ENCODE measurements at regions not wholly inside any gene's neighbourhood (a gene's known extent, or its start where the extent isn't known, plus 50 kb on each side); places are given as distances from the start of the nearest gene placed in this dataset.

DNA sequence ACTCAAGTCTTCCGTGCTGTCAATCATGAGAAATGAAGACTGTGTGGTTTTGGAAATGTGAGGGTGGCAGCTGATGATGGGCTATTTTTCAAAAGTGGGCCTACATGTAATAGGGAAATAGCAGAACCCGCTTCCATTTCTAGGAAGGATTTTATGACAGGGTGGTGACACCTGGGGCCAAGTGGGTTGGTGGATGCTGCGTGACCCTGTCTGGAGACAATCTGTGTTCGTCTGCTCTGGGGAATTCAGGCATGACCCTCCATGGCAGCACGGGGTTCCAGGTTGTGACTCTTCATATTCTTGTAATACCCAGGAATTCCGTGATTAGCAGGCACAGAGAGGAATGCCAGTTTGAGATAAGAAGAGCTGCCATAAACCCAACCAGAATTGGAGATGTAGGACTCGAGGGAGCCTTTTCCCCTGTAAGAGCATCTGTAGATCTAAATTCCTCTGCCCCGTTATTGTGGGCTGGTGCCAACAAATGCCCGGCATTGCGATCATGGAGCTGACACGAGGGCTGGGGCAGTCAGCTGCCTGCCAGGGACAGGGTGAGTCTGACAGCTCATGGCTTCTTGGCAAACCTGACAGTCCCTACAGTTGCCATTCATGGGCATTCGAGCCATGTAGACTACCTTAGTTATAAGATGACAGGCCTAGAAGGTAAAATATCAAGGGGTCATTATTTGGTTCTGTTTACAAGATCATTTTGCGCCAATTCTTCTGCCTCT is 279.7 kb downstream of the GADD45G start:
- Mint-ChIP-seq H3K36me3 (ENCODE audit: unreplicated experiment) (no peaks in the 10 kb centered on the region), H3K9me3 (ENCODE audit: unreplicated experiment) (no peaks in the 10 kb centered on the region), H3K4me1 (ENCODE audit: unreplicated experiment) (peaks cover 2% of the 10 kb centered on the region), H3K27ac (ENCODE audit: unreplicated experiment) (no peak overlapping the region), H3K27me3 (ENCODE audit: unreplicated experiment) (no peaks in the 10 kb centered on the region), H3K4me3 (ENCODE audit: unreplicated experiment) (no peak overlapping the region)
- no peak for DNase-seq (ENCODE audit: extremely low spot score, unreplicated experiment)
- TF ChIP-seq CTCF (IDR thresholded peaks at IDR 0.05) = no peak

- DNase-seq (ENCODE audit: extremely low spot score, unreplicated experiment) = no peak
- TF ChIP-seq CTCF (IDR thresholded peaks at IDR 0.05) = no peak
- no peaks in the 10 kb centered on the region for H3K27me3 Mint-ChIP-seq (ENCODE audit: unreplicated experiment)
- no peaks in the 10 kb centered on the region for H3K36me3 Mint-ChIP-seq (ENCODE audit: unreplicated experiment)
- H3K4me3 Mint-ChIP-seq (ENCODE audit: unreplicated experiment) = no peak overlapping the region
- H3K27ac Mint-ChIP-seq (ENCODE audit: unreplicated experiment) = no peak overlapping the region
- H3K4me1 Mint-ChIP-seq (ENCODE audit: unreplicated experiment) = no peaks in the 10 kb centered on the region
- no peaks in the 10 kb centered on the region for H3K9me3 Mint-ChIP-seq (ENCODE audit: unreplicated experiment)
Observed at GRCh38 chr9:89885156-89885555, 280.3 kb downstream of the GADD45G start.

- Mint-ChIP-seq H3K4me1 (ENCODE audit: unreplicated experiment) (no peaks in the 10 kb centered on the region), H3K9me3 (ENCODE audit: unreplicated experiment) (no peaks in the 10 kb centered on the region), H3K27ac (ENCODE audit: unreplicated experiment) (no peak overlapping the region), H3K4me3 (ENCODE audit: unreplicated experiment) (no peak overlapping the region), H3K27me3 (ENCODE audit: unreplicated experiment) (no peaks in the 10 kb centered on the region), H3K36me3 (ENCODE audit: unreplicated experiment) (no peaks in the 10 kb centered on the region)
- DNase-seq (ENCODE audit: extremely low spot score, unreplicated experiment) = no peak
- no peak for TF ChIP-seq CTCF (IDR thresholded peaks at IDR 0.05)
Observed at GRCh38 chr9:89886281-89886700, 281.5 kb downstream of the GADD45G start.

GRCh38 chr9:89887286-89887685 is 282.5 kb downstream of the GADD45G start:
- DNase-seq (ENCODE audit: extremely low spot score, unreplicated experiment) = no peak
- H3K9me3 Mint-ChIP-seq (ENCODE audit: unreplicated experiment) = no peaks in the 10 kb centered on the region
- no peaks in the 10 kb centered on the region for H3K4me1 Mint-ChIP-seq (ENCODE audit: unreplicated experiment)
- no peaks in the 10 kb centered on the region for H3K36me3 Mint-ChIP-seq (ENCODE audit: unreplicated experiment)
- TF ChIP-seq CTCF (IDR thresholded peaks at IDR 0.05) = no peak
- H3K27ac Mint-ChIP-seq (ENCODE audit: unreplicated experiment) = no peak overlapping the region
- H3K27me3 Mint-ChIP-seq (ENCODE audit: unreplicated experiment) = no peaks in the 10 kb centered on the region
- H3K4me3 Mint-ChIP-seq (ENCODE audit: unreplicated experiment) = no peak overlapping the region

DNA sequence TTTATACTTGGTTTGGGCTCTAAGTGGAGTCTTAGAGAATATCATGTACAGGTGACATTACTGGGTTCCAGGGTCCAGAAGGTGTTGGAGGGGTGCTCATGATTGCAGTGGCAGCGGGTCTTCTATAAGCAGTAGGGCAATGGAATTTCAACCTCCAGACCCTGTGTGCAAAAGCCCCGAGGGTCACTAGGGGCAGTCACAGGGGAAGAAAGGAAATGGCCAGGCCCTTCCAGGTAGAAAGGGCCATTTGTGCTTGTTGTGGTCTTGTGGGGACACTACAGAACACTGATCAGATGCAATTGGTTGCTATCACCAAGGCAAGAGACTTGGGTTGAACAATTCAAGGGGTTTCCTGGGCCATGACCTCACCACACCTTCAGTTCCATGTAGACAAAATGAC is 283.4 kb downstream of the GADD45G start:
- H3K27me3 Mint-ChIP-seq (ENCODE audit: unreplicated experiment) = no peaks in the 10 kb centered on the region
- no peaks in the 10 kb centered on the region for H3K36me3 Mint-ChIP-seq (ENCODE audit: unreplicated experiment)
- no peak overlapping the region for H3K27ac Mint-ChIP-seq (ENCODE audit: unreplicated experiment)
- DNase-seq (ENCODE audit: extremely low spot score, unreplicated experiment) = peak; percentile 72
- H3K4me3 Mint-ChIP-seq (ENCODE audit: unreplicated experiment) = no peak overlapping the region
- H3K9me3 Mint-ChIP-seq (ENCODE audit: unreplicated experiment) = no peaks in the 10 kb centered on the region
- H3K4me1 Mint-ChIP-seq (ENCODE audit: unreplicated experiment) = no peaks in the 10 kb centered on the region
- TF ChIP-seq CTCF (IDR thresholded peaks at IDR 0.05) = no peak
